ENCODE measurements at regions not wholly inside any gene's neighbourhood (a gene's known extent, or its start where the extent isn't known, plus 50 kb on each side); places are given as distances from the start of the nearest gene placed in this dataset.

DNA sequence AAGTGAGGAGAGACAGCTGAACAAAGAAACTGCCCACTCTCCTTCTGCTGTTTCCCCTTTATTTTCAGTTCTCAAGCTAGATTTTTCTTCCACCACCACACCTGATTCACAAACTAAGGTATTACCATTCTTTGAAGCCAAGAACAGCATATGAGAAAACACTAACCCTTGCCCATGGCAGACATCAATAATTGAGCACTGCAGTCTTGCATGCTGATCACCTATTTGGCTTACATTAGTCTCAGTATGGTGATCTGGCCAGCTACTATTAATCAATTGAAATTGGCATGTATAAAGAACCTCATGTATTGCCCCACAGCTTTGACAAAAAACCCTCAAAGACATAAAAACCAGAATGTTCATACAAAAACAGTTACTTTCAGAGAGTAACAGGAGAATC lies 166.3 kb downstream of the SAMD5 start (continued):
- no peak for TF ChIP-seq TCF7L2 (IDR thresholded peaks at IDR 0.05; ENCODE audit: borderline replicate concordance, extremely low read depth, insufficient read depth, insufficient read length)
- TF ChIP-seq EZH2 (IDR thresholded peaks at IDR 0.05), result no peak
- no peak for TF ChIP-seq FOSL1 (IDR thresholded peaks at IDR 0.05; ENCODE audit: low read depth)
- TF ChIP-seq, protein P1, sequence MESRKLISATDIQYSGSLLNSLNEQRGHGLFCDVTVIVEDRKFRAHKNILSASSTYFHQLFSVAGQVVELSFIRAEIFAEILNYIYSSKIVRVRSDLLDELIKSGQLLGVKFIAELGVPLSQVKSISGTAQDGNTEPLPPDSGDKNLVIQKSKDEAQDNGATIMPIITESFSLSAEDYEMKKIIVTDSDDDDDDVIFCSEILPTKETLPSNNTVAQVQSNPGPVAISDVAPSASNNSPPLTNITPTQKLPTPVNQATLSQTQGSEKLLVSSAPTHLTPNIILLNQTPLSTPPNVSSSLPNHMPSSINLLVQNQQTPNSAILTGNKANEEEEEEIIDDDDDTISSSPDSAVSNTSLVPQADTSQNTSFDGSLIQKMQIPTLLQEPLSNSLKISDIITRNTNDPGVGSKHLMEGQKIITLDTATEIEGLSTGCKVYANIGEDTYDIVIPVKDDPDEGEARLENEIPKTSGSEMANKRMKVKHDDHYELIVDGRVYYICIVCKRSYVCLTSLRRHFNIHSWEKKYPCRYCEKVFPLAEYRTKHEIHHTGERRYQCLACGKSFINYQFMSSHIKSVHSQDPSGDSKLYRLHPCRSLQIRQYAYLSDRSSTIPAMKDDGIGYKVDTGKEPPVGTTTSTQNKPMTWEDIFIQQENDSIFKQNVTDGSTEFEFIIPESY (IDR thresholded peaks at IDR 0.05; ENCODE audit: extremely low read depth, insufficient replicate concordance, low read length), result no peak
- no peak for TF ChIP-seq JUND (IDR thresholded peaks at IDR 0.05)
- no peak for TF ChIP-seq POLR2AphosphoS5 (IDR thresholded peaks at IDR 0.05; ENCODE audit: low read depth, low read length)

DNA sequence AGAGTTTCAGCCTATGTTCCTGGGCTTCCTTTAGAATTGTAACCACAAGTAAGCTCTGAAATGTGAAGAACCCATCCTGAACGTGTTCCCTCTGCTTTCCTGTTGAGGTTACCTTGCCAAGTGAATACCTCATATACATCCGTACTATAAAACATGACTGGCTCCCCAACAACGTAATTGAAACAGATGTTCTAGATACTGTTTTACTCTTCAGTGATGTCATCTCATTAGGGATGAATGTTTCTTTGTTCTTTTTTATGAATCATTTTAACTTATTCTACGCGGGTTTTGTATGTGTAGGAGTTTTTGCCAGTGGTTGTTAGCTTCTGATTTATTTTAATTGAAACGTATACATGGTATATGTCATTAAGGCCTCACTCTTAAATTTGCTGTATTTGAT lies 166.8 kb downstream of the SAMD5 start:
- Histone ChIP-seq H4K20me1 (ENCODE audit: insufficient read depth) (no peaks in the 10 kb centered on the region), H3K27me3 (ENCODE audit: insufficient read depth, low read length) (no peaks in the 10 kb centered on the region), H3K36me3 (ENCODE audit: control insufficient read depth in 1 of 2, insufficient read depth in 2 of 2, low read length in 2 of 2) (no peaks in the 10 kb centered on the region), H3K9me3 (ENCODE audit: control insufficient read depth in 1 of 2, insufficient read depth in 1 of 2, low read depth in 1 of 2, low read length in 2 of 2) (no peaks in the 10 kb centered on the region), H3K4me3 (replicated peaks in 1 of 2; ENCODE audit: low read depth in 1 of 2, low read length in 2 of 2) (no peak overlapping the region), H3K4me2 (ENCODE audit: low read length) (no peak overlapping the region), H3K4me1 (ENCODE audit: control insufficient read depth in 1 of 2, insufficient read depth in 2 of 2, low read length in 2 of 2) (no peaks in the 10 kb centered on the region), H2AFZ (ENCODE audit: low read depth, low read length, poor library complexity, severe bottlenecking) (no peak overlapping the region), H3K27ac (ENCODE audit: low read depth, low read length) (no peak overlapping the region), H3K9ac (ENCODE audit: low read length) (no peak overlapping the region), H3K9me2 (ENCODE audit: insufficient read depth) (no peaks in the 10 kb centered on the region), H3K79me2 (ENCODE audit: insufficient read depth, low read length) (no peaks in the 10 kb centered on the region)
- CTCF ChIA-PET, result no interaction called here
- intact Hi-C loops (cut with micrococcal nuclease), result no loop called here
- TF ChIP-seq FOSL1 (IDR thresholded peaks at IDR 0.05; ENCODE audit: low read depth) (no peak), ELF1 (IDR thresholded peaks at IDR 0.05; ENCODE audit: borderline replicate concordance, low read depth) (no peak)
- ATAC-seq, result no peak
- POLR2A ChIA-PET, result no interaction called here
- RAD21 ChIA-PET (ENCODE audit: low non-redundant PET in 1 of 2, low total read pairs in 2 of 2, uncharacterized antibody in 2 of 2, unreplicated experiment in 2 of 2), result no interaction called here
- BruUV-seq (replicated peaks), result no TSS peak
- DNase-seq (ENCODE audit: low read depth, low spot score), result no peak
